ENCODE measurements at regions not wholly inside any gene's neighbourhood (a gene's known extent, or its start where the extent isn't known, plus 50 kb on each side); places are given as distances from the start of the nearest gene placed in this dataset.

DNA sequence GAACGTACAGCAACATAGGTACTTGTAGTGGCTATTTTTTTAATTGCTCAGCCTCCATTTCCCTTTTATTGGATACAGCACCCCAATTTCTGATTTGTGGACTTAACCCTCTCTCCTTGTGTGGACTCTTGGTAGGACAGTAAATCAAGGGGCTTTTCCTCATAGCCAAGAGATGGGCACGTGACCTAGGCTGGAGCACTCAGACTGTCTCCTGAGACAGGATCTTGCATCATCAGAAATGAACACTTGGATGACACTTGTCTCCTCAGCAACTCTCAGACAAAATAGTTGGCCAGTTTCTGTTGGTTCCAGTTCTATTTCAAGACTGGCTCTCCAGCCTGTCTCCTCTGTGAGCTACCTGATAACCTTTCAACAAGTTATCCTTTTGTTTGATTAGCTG, 112.9 kb upstream of the ZNF678 start:
- no peak for DNase-seq (ENCODE audit: low read depth)

DNA sequence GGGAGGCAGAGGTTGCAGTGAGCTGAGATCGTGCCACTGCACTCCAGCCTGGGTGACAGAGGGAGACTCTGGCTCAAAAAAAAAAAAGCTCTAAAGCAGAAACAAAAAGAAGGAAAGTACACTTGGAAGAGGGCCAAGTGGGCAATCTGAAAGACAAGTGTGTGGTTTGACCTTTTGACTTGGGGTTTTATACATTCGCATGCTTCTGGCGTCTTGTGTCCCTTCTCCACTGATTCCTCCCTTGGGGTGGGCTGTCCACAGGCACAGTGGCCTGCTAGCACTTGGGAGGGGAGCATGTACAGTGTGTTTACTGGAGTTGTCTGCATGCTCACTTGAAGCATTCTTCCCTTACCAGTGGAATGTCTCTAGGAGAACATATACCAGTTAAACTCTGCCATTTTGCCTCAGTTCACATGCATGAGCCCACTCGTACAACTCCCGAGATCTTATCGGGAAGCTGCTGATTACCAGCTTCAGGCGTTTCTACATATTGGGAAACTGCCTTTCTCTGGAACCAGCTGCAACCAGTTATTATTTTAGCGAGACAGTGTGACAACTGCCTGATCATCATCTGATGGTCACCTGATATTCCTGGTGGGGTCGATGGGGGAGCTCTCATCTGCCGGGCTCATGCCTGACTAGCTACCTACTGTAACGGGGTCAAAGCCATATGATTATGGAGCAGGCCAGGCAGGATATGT, 113.5 kb upstream of the ZNF678 start:
- peak; percentile 61 for DNase-seq (ENCODE audit: low read depth)

DNA sequence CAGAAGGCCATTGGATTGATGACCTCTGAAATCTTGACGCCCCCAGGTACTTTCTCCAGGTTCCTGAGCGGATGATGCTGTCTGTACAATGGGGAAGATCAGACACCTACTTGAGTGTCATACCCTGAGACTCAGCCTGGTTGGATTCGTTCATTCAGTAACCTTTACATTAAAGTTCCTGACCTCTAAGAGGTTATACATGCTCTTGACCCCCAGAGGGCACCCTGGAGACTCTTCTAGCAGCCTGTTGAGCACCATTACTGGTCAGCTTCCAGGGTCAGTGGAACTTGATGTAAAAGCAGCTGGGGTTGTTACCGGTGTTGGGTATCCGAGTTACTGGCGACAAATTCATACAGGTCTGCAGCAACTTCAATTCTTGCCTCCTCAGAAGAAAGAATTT, 114.3 kb upstream of the ZNF678 start:
- DNase-seq (ENCODE audit: low read depth): peak; percentile 46

DNA sequence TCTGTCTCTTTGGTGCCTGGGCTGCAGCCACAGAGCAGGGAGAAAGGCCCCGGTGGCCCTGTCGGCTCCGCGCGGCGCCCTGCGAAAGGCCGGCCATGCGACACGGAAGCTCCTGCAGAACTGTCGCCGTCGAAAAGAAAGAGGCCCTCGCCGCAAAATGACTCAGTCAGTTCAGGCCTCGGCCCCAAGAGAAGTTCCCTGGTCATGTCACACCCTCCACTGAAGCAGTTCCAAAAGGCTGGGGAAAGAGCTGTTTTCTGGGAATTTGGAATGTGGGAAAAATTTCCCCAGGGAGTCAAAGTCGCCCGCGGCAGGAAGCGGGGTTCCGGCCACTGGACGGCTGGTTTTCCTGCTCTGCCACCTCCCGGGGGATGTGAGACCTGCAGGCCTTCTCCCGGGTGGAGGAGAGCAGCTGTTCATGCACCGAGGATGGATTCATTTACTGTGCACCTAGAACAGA, 115.8 kb upstream of the ZNF678 start:
- DNase-seq (ENCODE audit: low read depth): no peak

DNA sequence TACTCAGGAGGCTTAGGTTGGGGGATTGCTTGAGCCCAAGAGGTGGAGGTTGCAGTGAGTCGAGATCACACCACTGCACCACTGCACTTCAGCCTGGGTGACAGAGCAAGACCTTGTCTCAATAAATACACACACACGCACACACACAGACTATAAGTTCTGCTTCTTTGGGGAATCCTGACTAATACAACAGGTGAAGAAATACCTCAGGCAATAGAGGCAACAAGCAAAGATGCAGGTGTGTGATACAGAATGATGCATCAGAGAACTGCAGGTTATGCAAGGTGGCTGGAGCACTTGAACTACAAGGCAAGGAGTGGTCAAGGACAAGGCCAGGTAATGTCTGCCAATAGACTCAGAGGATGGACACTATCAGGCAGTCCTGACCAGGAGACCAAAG, 117.6 kb upstream of the ZNF678 start:
- DNase-seq (ENCODE audit: low read depth): no peak

DNA sequence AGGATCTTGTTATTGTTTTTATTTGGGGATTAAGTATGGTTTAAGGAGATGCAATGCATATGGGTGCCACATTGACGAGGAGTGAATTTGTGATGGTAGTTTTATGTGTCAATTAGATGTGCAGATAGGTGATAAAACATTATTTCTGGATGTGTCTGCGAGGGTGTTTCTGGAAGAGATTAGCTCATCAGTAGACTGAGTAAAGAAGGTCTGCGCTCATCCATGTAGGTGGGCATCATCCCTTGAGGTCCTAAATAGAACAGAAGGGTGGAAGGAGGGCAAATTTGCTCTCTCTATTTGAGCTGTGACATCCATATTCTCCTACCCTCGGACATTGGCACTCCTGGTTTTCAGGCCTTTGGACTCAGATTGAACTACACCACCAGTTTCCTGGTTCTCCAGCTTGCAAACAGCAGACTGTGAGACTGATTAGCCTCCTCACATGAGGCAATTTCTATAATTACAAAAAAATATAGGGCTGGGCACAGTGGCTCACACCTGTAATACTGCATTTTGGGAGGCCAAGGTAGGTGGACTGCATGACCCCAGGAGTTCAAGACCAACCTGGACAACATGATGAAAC, 118.2 kb upstream of the ZNF678 start:
- DNase-seq (ENCODE audit: low read depth): no peak

DNA sequence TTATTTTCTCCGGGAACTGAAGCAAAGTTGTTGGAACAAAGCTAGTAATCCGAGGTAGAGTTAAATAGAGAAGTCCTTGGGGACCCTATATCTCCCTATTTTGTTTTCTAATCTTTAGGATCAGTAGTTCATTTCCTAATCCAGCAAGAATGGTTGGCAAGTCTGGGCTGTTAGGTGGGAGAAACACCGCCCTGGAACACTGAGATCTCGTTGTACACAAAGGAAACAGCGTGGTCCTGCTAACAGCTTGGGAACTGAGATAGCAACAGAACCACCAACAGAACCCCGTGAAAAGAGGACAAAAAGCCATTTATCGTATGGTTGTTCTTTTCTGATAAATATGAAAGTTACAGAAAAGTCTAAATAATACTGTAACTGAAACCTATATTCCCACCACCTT, 121.9 kb upstream of the CDC42BPA start:
- DNase-seq (ENCODE audit: low read depth): no peak

DNA sequence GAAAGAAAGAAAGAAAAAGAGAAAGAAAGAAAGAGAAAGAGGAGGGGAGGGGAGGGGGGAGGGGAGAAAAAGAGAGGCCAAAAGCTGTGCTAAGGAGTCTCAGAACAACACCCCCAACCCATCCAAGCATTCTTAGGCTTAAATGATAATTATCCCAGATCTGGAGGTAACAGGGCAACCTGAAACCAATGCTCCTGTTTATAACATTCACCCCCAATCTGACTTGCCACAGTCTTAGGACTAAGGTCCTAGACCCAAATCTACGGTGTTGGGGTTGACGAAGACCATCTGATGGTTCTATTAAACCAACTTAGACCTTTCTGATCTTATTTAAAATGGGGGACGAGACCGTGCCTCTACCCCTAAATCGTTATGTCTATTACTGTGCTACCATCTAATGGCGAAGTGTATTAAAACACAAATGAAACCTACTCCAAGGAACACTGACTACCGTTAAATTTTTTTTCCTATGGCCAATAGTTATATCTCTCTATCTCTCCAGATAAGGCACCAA, 119.3 kb upstream of the CDC42BPA start:
- DNase-seq (ENCODE audit: low read depth): peak; percentile 70

DNA sequence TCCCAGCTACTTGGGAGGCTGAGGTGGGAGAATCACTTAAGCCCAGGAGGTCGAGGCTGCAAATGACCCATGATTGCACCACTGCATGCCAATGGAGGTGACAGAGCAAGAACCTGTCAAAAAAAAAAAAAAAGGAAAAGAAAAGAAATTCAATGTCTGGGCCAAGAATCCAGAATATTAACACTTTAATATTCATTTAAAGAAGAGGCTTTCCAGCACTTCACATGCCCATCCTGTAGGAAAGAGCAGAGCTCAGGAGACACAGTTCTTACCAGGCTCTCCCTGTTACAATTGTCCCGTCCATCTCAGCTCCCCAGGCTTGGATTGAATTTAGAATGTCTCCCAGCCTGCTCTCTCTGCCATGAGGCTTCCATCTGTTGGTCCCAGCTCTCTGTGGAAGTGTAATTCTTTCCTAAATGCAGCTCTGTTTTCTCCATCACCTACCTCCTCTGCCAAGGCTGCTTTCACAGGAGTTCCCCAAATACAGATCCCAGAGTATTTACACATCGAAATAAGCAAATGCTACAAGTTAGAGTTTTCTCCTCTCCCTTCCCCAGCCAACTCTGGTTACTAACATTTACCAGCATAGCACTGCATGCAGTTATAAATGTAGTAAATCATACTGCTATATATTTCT, 116.6 kb upstream of the CDC42BPA start:
- no peak for DNase-seq (ENCODE audit: low read depth)

DNA sequence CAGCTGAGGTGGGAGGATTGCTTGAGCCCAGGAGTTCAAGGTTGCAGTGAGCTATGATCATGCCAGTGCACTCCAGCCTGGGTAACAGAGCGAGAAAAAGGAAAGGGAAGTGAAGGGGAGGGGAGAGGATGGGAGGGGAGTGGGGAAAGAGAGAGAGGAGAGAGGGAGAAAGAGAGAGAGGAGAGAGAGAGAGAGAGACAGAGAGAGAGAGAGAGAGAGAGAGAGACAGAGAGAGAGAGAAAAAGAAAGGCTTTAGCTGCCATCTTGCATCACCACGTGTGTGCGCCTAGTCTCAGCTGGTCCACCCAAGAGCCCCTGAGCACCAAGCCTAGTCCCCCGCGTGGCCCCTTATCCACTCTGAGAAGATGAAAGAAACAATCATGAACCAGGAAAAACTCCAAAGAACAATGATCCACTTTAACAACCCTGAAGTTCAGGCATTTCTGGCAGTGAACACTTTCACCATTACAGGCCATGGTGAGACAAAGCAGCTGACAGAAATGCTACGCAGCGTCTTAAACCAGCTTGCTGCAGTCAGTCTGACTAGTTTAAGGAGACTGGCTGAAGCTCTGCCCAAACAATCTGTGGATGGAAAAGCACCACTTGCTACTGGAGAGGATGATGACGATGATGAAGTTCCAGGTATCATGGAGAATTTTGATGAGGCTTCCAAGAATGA, 115.5 kb upstream of the CDC42BPA start:
- DNase-seq (ENCODE audit: low read depth): no peak

DNA sequence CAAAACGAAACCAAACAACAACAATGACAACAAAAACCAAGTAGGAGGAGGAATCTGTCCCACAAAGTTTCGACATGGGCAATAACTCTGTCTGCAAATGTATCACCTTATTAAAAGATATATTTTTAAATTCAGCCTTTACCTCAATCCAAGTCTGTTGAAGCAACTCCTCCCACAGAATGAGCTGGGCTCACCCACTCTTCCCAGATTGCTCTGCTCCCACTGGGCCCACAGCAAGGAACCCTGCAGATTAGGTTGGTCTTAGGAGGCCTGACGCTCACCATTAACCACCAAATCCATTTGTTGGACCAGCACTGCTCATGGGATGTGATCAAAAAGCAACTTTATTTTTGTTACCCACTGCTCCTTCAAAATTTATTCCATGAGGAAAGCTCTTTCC, 114.7 kb upstream of the CDC42BPA start:
- DNase-seq (ENCODE audit: low read depth): no peak

DNA sequence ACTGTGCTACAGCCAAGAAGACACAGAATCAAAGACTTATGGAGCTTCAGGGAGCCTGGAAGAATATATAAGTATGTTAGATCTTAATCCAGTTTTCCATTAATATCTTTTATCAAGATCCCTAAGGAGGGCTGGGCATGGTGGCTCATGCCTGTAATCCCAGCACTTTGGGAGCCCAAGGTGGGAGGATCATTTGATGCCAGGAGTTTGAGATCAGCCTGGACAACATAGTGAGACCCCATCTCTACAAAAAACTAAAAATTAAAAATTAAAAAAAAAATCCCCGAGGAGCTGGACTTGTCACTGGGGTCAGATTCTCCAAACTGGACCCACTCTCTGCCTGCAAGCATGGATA, 113.9 kb upstream of the CDC42BPA start:
- DNase-seq (ENCODE audit: low read depth): no peak

DNA sequence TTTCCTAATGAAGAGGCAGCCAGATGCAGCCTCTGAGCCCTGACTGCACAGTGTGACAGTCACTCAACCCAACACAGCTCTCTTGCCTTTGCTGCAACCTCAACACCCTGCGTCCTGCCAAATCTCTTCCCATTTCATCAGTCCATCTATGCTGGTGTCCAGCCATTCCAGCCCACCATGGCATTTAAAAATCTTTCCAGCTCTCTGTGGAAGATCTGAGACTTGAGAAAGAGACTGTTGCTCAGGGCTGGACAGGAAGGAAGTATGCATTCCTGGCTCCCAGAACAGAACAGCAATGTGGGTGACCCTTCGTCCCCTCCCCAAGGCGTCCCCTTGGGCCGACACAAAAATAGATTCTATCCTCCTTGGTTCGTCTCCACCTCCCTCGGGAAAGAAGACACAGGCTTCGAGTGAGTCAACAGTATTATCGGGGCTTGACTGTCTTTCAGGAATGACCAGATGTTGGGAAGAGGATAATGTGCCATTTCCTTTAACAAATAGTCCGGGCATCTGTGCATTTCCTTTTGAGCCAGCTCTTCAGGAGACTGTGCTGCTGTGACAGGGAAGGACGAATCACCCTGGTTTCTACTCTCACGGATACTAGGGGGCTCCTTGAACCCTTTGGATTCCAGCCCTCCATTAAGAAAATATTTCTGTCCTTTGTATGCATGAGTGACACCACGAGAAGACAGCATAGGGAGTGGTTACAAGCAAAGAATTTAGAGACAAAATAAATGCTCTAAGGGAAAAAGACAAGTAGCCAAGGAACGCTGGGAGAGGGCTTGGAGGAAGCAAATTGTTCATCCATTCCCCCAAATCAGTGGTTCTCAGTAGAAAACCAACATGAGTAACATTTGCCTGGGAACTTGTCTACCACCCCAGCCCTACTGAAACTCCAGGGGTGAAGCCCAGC, 111.4 kb upstream of the CDC42BPA start:
- peak; percentile 90 for DNase-seq (ENCODE audit: low read depth)

DNA sequence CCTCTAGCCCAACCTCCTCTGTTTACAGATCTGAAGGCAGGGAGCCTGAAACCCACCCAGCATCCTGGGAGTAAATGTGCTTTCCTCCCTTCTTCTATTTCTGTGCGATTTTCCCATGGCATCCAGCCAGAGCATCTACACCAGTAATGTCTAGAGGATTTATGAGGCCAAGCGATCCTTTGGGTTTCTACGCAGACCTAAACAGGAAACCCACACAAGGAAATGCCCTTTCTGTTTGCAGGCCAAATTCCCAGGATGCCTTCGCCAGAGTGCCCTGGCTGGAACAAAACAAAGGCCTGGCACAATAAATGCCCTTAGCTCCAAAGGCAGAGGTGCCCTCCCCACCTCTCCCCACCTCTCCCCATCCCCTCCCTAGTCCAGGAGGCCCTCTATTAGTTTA, 110.5 kb upstream of the CDC42BPA start:
- DNase-seq (ENCODE audit: low read depth): peak; percentile 81

DNA sequence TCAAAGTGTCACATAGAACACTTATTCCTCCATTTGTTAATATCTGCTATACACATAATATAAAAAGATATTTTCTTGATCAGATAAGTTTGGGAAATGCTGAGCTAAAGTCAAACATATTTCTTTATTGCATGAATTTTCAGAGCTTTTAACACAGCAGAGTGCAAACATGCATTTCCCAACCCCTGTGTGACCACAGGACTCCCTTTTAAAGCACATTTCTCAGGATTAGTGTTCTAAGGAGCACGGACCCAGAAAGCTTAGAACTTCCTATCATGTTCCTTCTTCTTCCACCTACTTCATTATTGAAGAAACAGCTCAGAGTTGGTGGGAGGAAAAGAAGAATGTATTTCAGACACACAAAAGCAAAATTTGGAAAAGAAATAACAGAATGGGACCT, 109.1 kb upstream of the CDC42BPA start:
- DNase-seq (ENCODE audit: low read depth): no peak

DNA sequence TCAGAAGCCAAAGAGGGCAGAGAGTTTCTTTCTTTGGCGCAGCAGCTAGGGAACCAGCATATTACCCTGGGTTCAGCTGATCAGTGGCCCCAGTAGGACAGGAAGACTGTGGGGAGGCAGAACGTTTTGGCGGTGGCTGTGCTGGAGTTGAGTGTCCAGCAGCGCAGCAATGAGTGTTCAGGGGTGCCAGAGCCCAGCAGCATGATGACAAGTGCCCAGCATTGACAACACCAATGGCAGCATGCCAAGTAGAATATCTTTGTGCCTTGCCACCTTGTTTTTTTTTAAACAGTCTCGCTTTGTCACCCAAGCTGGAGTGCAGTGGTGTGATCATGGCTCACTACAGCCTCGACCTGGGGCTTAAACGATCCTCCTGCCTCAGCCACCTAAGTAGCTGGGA, 106.7 kb upstream of the CDC42BPA start:
- no peak for DNase-seq (ENCODE audit: low read depth)

DNA sequence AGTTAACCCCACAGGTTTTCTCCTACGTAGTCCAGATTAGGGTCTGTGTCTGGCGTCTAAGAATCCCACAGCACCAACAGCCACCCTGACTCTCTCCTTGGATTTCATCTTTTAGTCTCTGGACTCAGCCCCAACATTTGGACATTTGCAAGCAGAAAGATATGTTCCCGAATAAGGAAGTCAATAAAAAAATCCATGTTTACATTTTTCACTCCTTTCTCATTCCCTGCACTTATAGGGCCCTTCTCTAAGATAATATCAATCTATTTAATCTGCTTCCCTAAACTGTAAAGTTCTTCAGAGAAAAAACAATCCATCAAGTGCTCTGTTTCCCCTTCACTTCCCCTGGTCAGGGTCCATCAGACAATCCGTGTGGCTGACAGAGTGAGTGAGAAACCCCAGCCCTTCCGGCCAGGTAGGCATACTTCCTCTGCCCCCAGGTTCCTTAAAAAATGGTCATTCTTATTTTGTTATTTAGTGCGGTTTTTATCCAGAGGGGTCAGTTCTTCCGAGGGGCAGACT, 105.9 kb upstream of the CDC42BPA start:
- DNase-seq (ENCODE audit: low read depth): no peak

DNA sequence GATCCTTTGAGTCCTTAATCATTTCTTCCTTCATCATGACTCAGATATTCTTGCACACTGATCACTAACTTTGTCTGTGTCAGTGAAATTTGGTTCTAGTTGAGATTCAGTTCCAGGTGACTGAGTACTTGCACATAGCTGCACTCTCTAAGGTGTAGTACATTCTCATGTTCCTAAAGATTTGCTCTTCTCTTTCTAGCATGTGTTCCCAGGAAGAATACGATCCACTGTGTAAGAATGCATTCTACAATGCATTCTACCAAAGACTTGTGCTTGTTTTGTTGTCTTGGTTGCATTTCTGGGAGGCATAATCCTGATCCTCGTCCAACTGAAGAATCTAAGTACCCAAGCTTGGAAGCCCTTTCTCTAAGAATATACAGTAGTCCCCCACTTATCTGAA, 104.3 kb upstream of the CDC42BPA start:
- DNase-seq (ENCODE audit: low read depth): no peak

DNA sequence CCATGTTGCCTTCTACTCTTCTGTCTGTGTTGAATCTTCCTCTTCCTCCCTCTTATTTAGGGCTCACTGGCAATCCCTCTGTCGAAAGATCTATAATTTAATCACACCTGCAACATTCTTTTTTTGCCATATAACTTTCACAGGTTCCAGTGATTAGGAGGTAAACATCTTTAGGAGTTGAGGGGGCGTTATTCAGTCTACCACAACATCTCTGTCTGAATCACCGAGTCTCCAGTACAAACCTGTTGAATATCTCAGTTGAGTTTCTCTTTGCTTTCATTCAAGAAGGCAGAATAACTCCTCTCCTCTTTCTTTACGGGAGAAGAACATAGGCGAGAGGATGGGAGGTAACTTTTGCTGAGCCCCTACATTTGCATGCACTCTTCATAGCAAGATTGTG, 101.9 kb upstream of the CDC42BPA start:
- no peak for DNase-seq (ENCODE audit: low read depth)

DNA sequence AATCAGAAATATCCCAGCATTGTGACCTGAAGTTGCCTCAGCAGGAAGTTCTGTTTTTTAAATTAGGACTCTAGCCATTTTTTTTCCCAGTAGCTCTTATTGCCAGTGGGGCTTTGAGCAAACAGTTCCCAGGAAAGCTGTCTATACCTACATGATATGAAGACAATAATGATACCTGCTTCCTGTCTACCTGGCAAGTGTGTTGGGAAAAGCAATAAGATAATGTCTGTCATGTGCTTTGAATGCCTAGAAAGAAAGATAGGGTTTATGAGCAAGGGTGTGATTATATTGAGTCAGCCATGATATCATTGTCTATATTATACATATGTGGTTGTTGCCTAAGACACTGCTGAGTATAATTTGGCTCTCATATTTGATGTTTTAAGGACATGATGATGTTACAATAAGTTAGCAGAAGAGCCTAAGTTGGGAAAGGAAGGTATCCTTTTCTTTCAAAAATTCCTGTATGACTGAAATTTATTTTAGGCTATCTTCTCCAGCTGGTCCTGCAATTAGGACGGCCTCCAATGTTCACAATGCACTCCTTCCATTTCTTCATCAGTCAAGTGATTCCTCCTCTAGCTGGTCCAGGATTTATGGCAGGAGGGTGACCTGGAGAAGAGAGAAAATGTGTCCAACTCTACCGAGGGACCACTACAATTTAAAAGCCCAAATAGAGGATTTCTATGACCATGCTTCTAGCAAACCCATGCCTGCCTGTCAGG, 99.6 kb upstream of the CDC42BPA start:
- DNase-seq (ENCODE audit: low read depth): no peak
